DND-41 (cell line): ENCODE measurements at regions not wholly inside any gene's neighbourhood (a gene's known extent, or its start where the extent isn't known, plus 50 kb on each side); places are given as distances from the start of the nearest gene placed in this dataset.

ENCODE experiments used
- EZH2 ChIP-seq: IDR thresholded peaks from 3 replicates; pipeline ENCODE4 v1.6.1; 2012; ENCODE audit warnings: borderline replicate concordance, low read depth, mild to moderate bottlenecking, moderate library complexity, low read length, inconsistent platforms; ENCODE audit not compliant: severe bottlenecking
- TF ChIP-seq, protein P1 (sequence below): IDR thresholded peaks from 2 replicates; pipeline ENCODE4 v1.5.1; 2012; ENCODE audit warnings: borderline replicate concordance, low read length, moderate library complexity, mild to moderate bottlenecking; ENCODE audit not compliant: poor library complexity, severe bottlenecking; ENCODE audit errors: extremely low read depth

DNA sequence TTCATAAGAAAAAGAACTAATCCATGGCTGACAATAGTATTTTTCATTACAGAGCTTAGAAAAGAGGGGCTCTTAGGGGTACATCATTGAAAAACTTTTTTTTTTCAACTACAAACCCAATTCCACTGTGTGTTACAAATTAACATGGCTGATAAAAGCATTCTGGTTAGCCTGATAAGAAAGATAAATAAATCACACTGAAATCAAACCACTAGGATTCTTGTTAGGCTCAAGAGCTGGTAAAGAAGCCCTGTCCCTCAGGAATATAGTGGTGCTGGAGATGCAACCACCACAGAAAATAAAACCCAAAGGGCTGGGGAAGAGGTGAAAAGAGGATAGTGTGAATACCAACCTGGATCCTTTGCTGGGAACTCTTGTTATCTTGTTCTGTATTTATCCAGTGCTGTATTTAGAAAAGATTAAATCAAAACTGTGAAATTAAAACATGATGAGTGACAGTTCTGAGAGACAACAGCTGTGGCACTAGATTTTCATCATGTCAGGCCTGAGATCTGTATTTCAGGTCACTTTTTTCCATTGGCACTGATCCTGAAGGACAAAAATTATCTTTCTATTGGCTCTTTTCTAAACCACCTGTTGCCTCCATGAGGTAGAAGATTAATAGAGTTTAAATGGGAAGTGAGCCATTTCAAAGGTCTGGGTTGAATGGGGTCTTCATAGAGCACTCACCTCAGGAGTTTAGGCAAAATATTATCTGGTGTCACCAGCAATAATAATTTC is 118.6 kb downstream of the ARRDC3 start:
- TF ChIP-seq, protein P1, sequence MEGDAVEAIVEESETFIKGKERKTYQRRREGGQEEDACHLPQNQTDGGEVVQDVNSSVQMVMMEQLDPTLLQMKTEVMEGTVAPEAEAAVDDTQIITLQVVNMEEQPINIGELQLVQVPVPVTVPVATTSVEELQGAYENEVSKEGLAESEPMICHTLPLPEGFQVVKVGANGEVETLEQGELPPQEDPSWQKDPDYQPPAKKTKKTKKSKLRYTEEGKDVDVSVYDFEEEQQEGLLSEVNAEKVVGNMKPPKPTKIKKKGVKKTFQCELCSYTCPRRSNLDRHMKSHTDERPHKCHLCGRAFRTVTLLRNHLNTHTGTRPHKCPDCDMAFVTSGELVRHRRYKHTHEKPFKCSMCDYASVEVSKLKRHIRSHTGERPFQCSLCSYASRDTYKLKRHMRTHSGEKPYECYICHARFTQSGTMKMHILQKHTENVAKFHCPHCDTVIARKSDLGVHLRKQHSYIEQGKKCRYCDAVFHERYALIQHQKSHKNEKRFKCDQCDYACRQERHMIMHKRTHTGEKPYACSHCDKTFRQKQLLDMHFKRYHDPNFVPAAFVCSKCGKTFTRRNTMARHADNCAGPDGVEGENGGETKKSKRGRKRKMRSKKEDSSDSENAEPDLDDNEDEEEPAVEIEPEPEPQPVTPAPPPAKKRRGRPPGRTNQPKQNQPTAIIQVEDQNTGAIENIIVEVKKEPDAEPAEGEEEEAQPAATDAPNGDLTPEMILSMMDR, result no peak
- no peak for TF ChIP-seq EZH2
